ENCODE measurements at regions not wholly inside any gene's neighbourhood (a gene's known extent, or its start where the extent isn't known, plus 50 kb on each side); places are given as distances from the start of the nearest gene placed in this dataset.

- DNase-seq = no peak
Observed at GRCh38 chr16:6926341-6926740, 406.3 kb upstream of the RBFOX1 start.

GRCh38 chr16:6918646-6919045 lies 414.0 kb upstream of the RBFOX1 start:
- DNase-seq = peak in 2 of 14 donors; percentile 6 to 85

GRCh38 chr16:6916946-6917345 lies 415.7 kb upstream of the RBFOX1 start:
- no peak for DNase-seq

- peak in 7 of 14 donors; percentile 2 to 52 (median 20) for DNase-seq
Observed at GRCh38 chr16:6913566-6913965, 419.1 kb upstream of the RBFOX1 start.

GRCh38 chr16:6910301-6910700 lies 422.3 kb upstream of the RBFOX1 start:
- no peak for DNase-seq

GRCh38 chr16:6905601-6906000 lies 427.0 kb upstream of the RBFOX1 start:
- DNase-seq = peak in 3 of 14 donors; percentile 9 to 71 (median 10)

- DNase-seq = peak in 1 of 14 donors; percentile 76
Observed at GRCh38 chr16:6903671-6904070, 429.0 kb upstream of the RBFOX1 start.

GRCh38 chr16:6898896-6899295 lies 433.7 kb upstream of the RBFOX1 start:
- DNase-seq = no peak

GRCh38 chr16:6897876-6898485 lies 434.7 kb upstream of the RBFOX1 start:
- DNase-seq = no peak

GRCh38 chr16:6892966-6893365 lies 439.7 kb upstream of the RBFOX1 start:
- DNase-seq = peak in 1 of 14 donors; percentile 1

GRCh38 chr16:6891496-6891895 lies 441.1 kb upstream of the RBFOX1 start:
- peak in 1 of 14 donors; percentile 17 for DNase-seq

GRCh38 chr16:6888531-6888930 lies 444.1 kb upstream of the RBFOX1 start:
- no peak for DNase-seq

GRCh38 chr16:6884002-6884401 lies 448.6 kb upstream of the RBFOX1 start:
- DNase-seq = peak in 1 of 14 donors; percentile 71

GRCh38 chr16:6880263-6880662 lies 452.4 kb upstream of the RBFOX1 start:
- no peak for DNase-seq

- DNase-seq = no peak
Observed at GRCh38 chr16:6864671-6865070, 468.0 kb upstream of the RBFOX1 start.

GRCh38 chr16:6864244-6864643 lies 468.4 kb upstream of the RBFOX1 start:
- no peak for DNase-seq

GRCh38 chr16:6863135-6863534 lies 469.5 kb upstream of the RBFOX1 start:
- DNase-seq = no peak

GRCh38 chr16:6861815-6862477 lies 470.7 kb upstream of the RBFOX1 start:
- DNase-seq = peak in 1 of 14 donors; percentile 49

GRCh38 chr16:6861135-6861814 lies 471.4 kb upstream of the RBFOX1 start:
- DNase-seq = peak in 1 of 14 donors; percentile 40

GRCh38 chr16:6857575-6857974 lies 475.1 kb upstream of the RBFOX1 start:
- DNase-seq = peak in 1 of 14 donors; percentile 28

- DNase-seq = no peak
Observed at GRCh38 chr16:6856578-6856977, 476.1 kb upstream of the RBFOX1 start.

GRCh38 chr16:6853565-6853964 lies 479.1 kb upstream of the RBFOX1 start:
- DNase-seq = no peak

- DNase-seq = no peak
Observed at GRCh38 chr16:6852643-6853225, 479.9 kb upstream of the RBFOX1 start.

All from C1 segment of cervical spinal cord (tissue), 14 donors.